Osteoblast (primary cell): ENCODE measurements at regions not wholly inside any gene's neighbourhood (a gene's known extent, or its start where the extent isn't known, plus 50 kb on each side); places are given as distances from the start of the nearest gene placed in this dataset.

Experiments
- DNase-seq: peaks from one replicate; pipeline ENCODE4 v3.0.0; 2011; ENCODE audit warnings: low spot score, mixed read lengths; ENCODE audit not compliant: insufficient read length; ENCODE audit errors: missing footprints
- H2AFZ ChIP-seq: 2 replicates; pipeline ENCODE4 v1.6.0; 2011; ENCODE audit warnings: mild to moderate bottlenecking, low read length
- H3K27ac ChIP-seq: 2 replicates; pipeline ENCODE4 v1.5.1; 2011; ENCODE audit warnings: mild to moderate bottlenecking, low read depth, low read length, moderate library complexity
- H3K27me3 ChIP-seq: 2 replicates; pipeline ENCODE4 v1.6.0; 2012; ENCODE audit warnings: mild to moderate bottlenecking, control low read depth, inconsistent platforms, low read length, moderate library complexity; ENCODE audit not compliant: insufficient read depth
- H3K36me3 ChIP-seq: 2 replicates; pipeline ENCODE4 v1.5.1; 2011; ENCODE audit warnings: mild to moderate bottlenecking, low read length, control low read depth, moderate library complexity; ENCODE audit not compliant: insufficient read depth
- H3K4me1 ChIP-seq: 2 replicates; pipeline ENCODE4 v1.5.1; 2011; ENCODE audit warnings: mild to moderate bottlenecking, low read length, control low read depth, moderate library complexity; ENCODE audit not compliant: insufficient read depth
- H3K4me2 ChIP-seq: 2 replicates; pipeline ENCODE4 v1.6.0; 2011; ENCODE audit warnings: mild to moderate bottlenecking, low read length; ENCODE audit not compliant: insufficient read depth
- H3K4me3 ChIP-seq: fragments of 200-600 bp; sonication (generic); 3 replicates; pipeline ENCODE4 v1.5.1; 2012; ENCODE audit warnings: mild to moderate bottlenecking, low read length, inconsistent platforms; ENCODE audit not compliant: insufficient read depth
- H3K79me2 ChIP-seq: 2 replicates; pipeline ENCODE4 v1.6.0; 2012; ENCODE audit warnings: mild to moderate bottlenecking, low read length, control low read depth, inconsistent platforms; ENCODE audit not compliant: insufficient read depth
- H3K9me3 ChIP-seq: 2 replicates; pipeline ENCODE4 v1.5.1; 2011; ENCODE audit warnings: low read depth, low read length, control low read depth
- H4K20me1 ChIP-seq: 2 replicates; pipeline ENCODE4 v1.6.0; 2012; ENCODE audit warnings: mild to moderate bottlenecking, low read length, control low read depth; ENCODE audit not compliant: insufficient read depth
- CTCF ChIP-seq: IDR thresholded peaks from 2 replicates; pipeline ENCODE4 v1.5.1; 2011; ENCODE audit warnings: mild to moderate bottlenecking, low read depth, low read length, moderate library complexity; ENCODE audit errors: extremely low read depth

DNA sequence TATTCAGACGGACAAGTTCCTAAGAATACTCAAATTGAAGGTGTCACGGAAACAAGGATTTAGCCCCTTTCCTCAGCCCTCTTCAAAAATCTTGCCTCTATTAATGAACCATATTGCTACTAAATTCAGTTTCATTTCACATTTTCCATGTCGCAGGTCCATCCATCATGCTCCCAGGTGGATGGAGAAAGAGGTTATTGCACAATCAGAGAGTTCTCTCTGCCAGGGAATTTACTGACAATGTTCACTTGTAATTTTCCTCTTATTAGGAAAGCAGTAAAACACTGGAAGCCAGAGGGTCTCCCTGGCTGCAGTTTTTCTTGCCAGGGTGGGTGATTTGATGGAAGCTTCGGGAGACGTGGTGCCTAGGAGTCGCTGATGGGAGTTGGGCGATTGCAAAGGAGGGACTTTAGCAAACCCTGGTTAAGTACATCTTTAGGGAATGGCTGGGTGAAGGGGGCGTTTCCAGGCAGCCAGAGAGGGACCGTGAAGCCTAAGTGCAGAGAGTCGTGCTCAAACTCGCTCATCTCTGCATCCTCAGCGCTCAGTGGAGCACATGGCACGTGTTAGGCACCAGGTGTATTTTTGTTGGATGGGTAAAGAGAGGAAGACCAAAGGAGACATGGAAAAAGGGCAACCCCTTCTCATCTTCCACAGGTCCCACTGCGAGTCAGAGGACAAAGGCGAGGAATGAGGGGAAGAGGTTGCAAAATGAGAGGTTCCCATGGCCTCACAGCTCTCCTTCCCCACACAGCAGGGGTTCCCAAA lies 321.9 kb upstream of the CDH4 start:
- no peak overlapping the region for H3K27ac ChIP-seq
- H3K36me3 ChIP-seq = no peaks in the 10 kb centered on the region
- no peaks in the 10 kb centered on the region for H4K20me1 ChIP-seq
- H3K9me3 ChIP-seq = no peaks in the 10 kb centered on the region
- DNase-seq = no peak
- H3K27me3 ChIP-seq = no peaks in the 10 kb centered on the region
- H3K4me1 ChIP-seq = no peaks in the 10 kb centered on the region
- H3K4me3 ChIP-seq = no peak overlapping the region
- no peak overlapping the region for H3K4me2 ChIP-seq
- no peaks in the 10 kb centered on the region for H3K79me2 ChIP-seq
- no peak overlapping the region for H2AFZ ChIP-seq
- no peak for TF ChIP-seq CTCF

- H3K79me2 ChIP-seq = no peaks in the 10 kb centered on the region
- H3K4me2 ChIP-seq = no peak overlapping the region
- DNase-seq = no peak
- no peaks in the 10 kb centered on the region for H3K27me3 ChIP-seq
- no peaks in the 10 kb centered on the region for H3K36me3 ChIP-seq
- no peak overlapping the region for H3K27ac ChIP-seq
- no peaks in the 10 kb centered on the region for H4K20me1 ChIP-seq
- no peaks in the 10 kb centered on the region for H3K9me3 ChIP-seq
- H2AFZ ChIP-seq = no peak overlapping the region
- TF ChIP-seq CTCF = no peak
- no peak overlapping the region for H3K4me3 ChIP-seq
- no peaks in the 10 kb centered on the region for H3K4me1 ChIP-seq
These were observed 320.4 kb upstream of the CDH4 start for GRCh38 chr20:60931696-60932095.

DNA sequence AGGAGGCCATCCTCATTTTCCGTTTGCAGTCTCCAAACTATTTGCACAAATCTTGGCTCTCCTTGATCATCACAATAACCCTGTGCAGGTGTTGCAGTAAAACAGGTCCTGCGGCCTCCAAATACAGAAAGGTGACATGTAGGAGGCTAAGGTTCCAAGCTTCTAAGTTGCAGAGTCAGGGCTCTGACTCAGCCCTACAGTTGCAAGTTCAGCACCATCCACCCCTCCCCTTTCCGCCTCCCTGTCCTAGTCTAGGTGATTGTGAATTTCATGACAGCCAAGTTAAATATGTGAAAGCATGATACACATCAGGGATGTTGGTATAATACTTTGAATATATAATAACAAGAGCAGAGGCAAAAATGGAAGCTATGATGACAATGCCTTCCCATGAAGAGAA lies 317.3 kb upstream of the CDH4 start:
- Histone ChIP-seq H2AFZ (no peak overlapping the region), H4K20me1 (no peaks in the 10 kb centered on the region), H3K36me3 (no peaks in the 10 kb centered on the region), H3K27ac (no peak overlapping the region), H3K27me3 (no peaks in the 10 kb centered on the region), H3K79me2 (no peaks in the 10 kb centered on the region), H3K4me1 (no peaks in the 10 kb centered on the region), H3K9me3 (no peaks in the 10 kb centered on the region), H3K4me2 (no peak overlapping the region), H3K4me3 (no peak overlapping the region)
- no peak for TF ChIP-seq CTCF
- DNase-seq = no peak

DNA sequence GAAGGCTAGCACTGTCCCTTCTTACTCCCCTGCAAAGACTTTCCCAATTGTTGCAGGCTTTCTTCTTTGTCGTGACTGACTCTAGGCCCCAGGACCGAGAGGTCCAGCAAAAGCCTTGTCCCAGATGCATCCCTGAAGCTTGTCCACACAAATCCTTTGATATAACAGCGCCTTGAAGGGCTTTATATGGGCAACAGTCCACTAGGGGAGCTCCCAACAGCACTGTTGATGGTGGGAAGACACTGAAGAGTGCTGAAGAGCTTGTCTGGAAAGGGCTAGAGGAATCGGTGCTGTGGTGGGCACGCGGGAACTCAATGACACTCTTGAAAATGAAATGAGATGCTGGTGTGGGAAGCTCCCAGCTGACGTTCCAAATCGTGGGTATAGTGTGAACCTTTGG lies 316.1 kb upstream of the CDH4 start:
- no peak for TF ChIP-seq CTCF
- H3K79me2 ChIP-seq = no peaks in the 10 kb centered on the region
- H3K27me3 ChIP-seq = no peaks in the 10 kb centered on the region
- no peaks in the 10 kb centered on the region for H3K36me3 ChIP-seq
- H3K4me1 ChIP-seq = no peaks in the 10 kb centered on the region
- H3K27ac ChIP-seq = no peak overlapping the region
- no peak overlapping the region for H3K4me2 ChIP-seq
- no peaks in the 10 kb centered on the region for H4K20me1 ChIP-seq
- no peak overlapping the region for H3K4me3 ChIP-seq
- H3K9me3 ChIP-seq = no peaks in the 10 kb centered on the region
- no peak for DNase-seq
- no peak overlapping the region for H2AFZ ChIP-seq
